Endothelial cell (in vitro differentiated cells): ENCODE measurements at regions not wholly inside any gene's neighbourhood (a gene's known extent, or its start where the extent isn't known, plus 50 kb on each side); places are given as distances from the start of the nearest gene placed in this dataset.

ENCODE experiments used
- DNase-seq: peaks from one replicate; pipeline ENCODE4 v3.0.0; 2021; ENCODE audit warnings: low spot score
- H3K27ac Mint-ChIP-seq: one replicate; pipeline ENCODE4 v1.8.0; 2021; ENCODE audit warnings: mixed read lengths, inconsistent platforms; ENCODE audit not compliant: unreplicated experiment
- H3K27me3 Mint-ChIP-seq: one replicate; pipeline ENCODE4 v1.8.0; 2021; ENCODE audit warnings: mild to moderate bottlenecking, moderate library complexity, mixed read lengths, inconsistent platforms; ENCODE audit not compliant: unreplicated experiment
- H3K36me3 Mint-ChIP-seq: one replicate; pipeline ENCODE4 v1.8.0; 2021; ENCODE audit warnings: mild to moderate bottlenecking, low read depth, mixed read lengths, inconsistent platforms; ENCODE audit not compliant: unreplicated experiment
- H3K4me1 Mint-ChIP-seq: one replicate; pipeline ENCODE4 v1.8.0; 2021; ENCODE audit warnings: mild to moderate bottlenecking, mixed read lengths, inconsistent platforms; ENCODE audit not compliant: unreplicated experiment
- H3K4me3 Mint-ChIP-seq: one replicate; pipeline ENCODE4 v1.8.0; 2021; ENCODE audit warnings: mild to moderate bottlenecking, mixed read lengths, inconsistent platforms; ENCODE audit not compliant: unreplicated experiment
- H3K9me3 Mint-ChIP-seq: one replicate; pipeline ENCODE4 v1.8.0; 2021; ENCODE audit warnings: mixed read lengths, inconsistent platforms; ENCODE audit not compliant: unreplicated experiment
- TF ChIP-seq, protein P1 (sequence below): fragments of 200-600 bp; sonication (generic); IDR thresholded peaks from one replicate; pipeline ENCODE4 v1.5.0; 2021; ENCODE audit warnings: antibody characterized with exemption; ENCODE audit not compliant: unreplicated experiment

GRCh38 chr6:92716638-92717037 lies 702.7 kb downstream of the EPHA7 start:
- peaks cover 4% of the 10 kb centered on the region for H3K4me1 Mint-ChIP-seq
- TF ChIP-seq, protein P1, sequence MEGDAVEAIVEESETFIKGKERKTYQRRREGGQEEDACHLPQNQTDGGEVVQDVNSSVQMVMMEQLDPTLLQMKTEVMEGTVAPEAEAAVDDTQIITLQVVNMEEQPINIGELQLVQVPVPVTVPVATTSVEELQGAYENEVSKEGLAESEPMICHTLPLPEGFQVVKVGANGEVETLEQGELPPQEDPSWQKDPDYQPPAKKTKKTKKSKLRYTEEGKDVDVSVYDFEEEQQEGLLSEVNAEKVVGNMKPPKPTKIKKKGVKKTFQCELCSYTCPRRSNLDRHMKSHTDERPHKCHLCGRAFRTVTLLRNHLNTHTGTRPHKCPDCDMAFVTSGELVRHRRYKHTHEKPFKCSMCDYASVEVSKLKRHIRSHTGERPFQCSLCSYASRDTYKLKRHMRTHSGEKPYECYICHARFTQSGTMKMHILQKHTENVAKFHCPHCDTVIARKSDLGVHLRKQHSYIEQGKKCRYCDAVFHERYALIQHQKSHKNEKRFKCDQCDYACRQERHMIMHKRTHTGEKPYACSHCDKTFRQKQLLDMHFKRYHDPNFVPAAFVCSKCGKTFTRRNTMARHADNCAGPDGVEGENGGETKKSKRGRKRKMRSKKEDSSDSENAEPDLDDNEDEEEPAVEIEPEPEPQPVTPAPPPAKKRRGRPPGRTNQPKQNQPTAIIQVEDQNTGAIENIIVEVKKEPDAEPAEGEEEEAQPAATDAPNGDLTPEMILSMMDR, result no peak
- H3K9me3 Mint-ChIP-seq, result no peaks in the 10 kb centered on the region
- no peaks in the 10 kb centered on the region for H3K36me3 Mint-ChIP-seq
- DNase-seq, result no peak
- H3K4me3 Mint-ChIP-seq, result no peak overlapping the region
- H3K27me3 Mint-ChIP-seq, result no peaks in the 10 kb centered on the region
- no peak overlapping the region for H3K27ac Mint-ChIP-seq

DNA sequence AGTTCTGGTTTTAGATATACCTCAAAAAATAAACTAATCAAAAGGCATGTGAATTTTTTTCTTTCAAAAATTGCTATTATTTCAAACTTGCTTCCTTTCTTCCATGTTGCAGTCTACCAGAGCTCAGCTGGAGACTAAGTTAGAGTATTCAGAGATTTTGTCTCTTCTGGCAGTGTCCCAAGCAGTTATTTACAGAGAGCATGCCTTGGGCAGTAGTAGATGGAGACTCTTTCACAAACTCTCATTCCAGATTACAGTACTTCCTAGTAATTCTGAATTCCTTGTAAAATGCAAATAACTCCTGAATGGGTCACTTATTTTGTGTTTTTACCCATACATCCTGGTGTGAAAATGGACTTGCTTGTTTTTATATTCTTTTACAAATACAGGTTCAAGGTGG lies 703.4 kb downstream of the EPHA7 start:
- Mint-ChIP-seq H3K27me3 (no peaks in the 10 kb centered on the region), H3K9me3 (no peaks in the 10 kb centered on the region), H3K27ac (no peak overlapping the region), H3K4me3 (no peak overlapping the region), H3K4me1 (peaks cover 4% of the 10 kb centered on the region), H3K36me3 (no peaks in the 10 kb centered on the region)
- no peak for DNase-seq
- TF ChIP-seq, protein P1, result no peak

DNA sequence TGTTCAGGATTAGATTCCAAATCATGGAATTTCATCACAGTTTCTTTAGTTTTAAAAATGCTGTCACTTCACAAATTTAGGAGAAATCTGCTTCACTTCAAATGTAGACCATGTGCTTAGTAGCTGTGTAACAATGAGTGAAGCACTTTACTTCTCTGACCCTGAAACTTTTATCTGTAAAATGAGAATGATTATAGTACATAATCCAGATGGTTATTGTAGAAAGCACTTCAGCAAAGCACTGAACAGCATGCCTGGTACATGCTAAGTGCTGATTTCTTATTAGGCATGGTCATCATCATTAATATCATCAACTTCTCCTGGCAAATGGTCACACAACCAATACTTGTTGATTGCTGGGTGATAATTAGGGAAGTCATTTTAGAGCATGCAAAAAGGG lies 705.0 kb downstream of the EPHA7 start:
- DNase-seq, result no peak
- Mint-ChIP-seq H3K27me3 (no peaks in the 10 kb centered on the region), H3K27ac (no peak overlapping the region), H3K9me3 (no peaks in the 10 kb centered on the region), H3K4me3 (no peak overlapping the region), H3K36me3 (no peaks in the 10 kb centered on the region), H3K4me1 (peaks cover 4% of the 10 kb centered on the region)
- TF ChIP-seq, protein P1, result no peak

DNA sequence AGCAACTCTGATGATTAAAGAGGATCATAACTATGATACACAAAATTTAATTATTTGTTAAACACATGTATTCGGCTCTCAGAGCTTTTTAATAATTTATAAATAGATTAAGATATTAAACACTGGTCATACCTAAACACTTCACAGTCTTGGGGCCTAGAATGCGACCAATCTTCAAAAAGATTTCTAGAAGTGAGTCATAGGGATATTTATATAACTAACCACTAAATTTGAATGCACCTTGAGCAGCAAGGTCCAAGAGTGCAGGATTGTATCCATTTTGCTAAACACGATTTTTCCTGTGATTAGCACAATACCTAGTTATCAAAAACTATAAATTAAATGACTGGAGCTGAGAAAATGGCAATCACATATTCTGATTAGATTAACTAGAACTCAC lies 709.3 kb downstream of the EPHA7 start:
- no peaks in the 10 kb centered on the region for H3K27me3 Mint-ChIP-seq
- no peaks in the 10 kb centered on the region for H3K36me3 Mint-ChIP-seq
- no peak for DNase-seq
- H3K4me3 Mint-ChIP-seq, result no peak overlapping the region
- no peak overlapping the region for H3K27ac Mint-ChIP-seq
- TF ChIP-seq, protein P1, result no peak
- H3K9me3 Mint-ChIP-seq, result no peaks in the 10 kb centered on the region
- H3K4me1 Mint-ChIP-seq, result no peaks in the 10 kb centered on the region

GRCh38 chr6:92708945-92709344 lies 710.4 kb downstream of the EPHA7 start:
- H3K36me3 Mint-ChIP-seq, result no peaks in the 10 kb centered on the region
- no peak overlapping the region for H3K4me3 Mint-ChIP-seq
- H3K4me1 Mint-ChIP-seq, result no peaks in the 10 kb centered on the region
- TF ChIP-seq, protein P1, result no peak
- no peaks in the 10 kb centered on the region for H3K27me3 Mint-ChIP-seq
- no peak for DNase-seq
- H3K27ac Mint-ChIP-seq, result no peak overlapping the region
- no peaks in the 10 kb centered on the region for H3K9me3 Mint-ChIP-seq
